Lower lobe of right lung (tissue), 2 donors: ENCODE measurements at regions not wholly inside any gene's neighbourhood (a gene's known extent, or its start where the extent isn't known, plus 50 kb on each side); places are given as distances from the start of the nearest gene placed in this dataset.

ENCODE experiments used
- ATAC-seq, 2 donors: fragments of 200-7000 bp; cut with Tn5 transposase; one replicate each; pipeline ENCODE4 v1.9.1; 2020 to 2022; ENCODE audit warnings: mild to moderate bottlenecking in 2 of 2, moderate library complexity in 2 of 2
- DNase-seq: peaks from one replicate; pipeline ENCODE4 v3.0.0-alpha.2; 2020
- H3K27ac ChIP-seq: fragments of 200-600 bp; one replicate; pipeline ENCODE4 v1.8.0; 2022
- H3K27me3 ChIP-seq: fragments of 200-600 bp; one replicate; pipeline ENCODE4 v1.8.0; 2022; ENCODE audit warnings: low read depth
- H3K36me3 ChIP-seq: fragments of 200-600 bp; one replicate; pipeline ENCODE4 v1.8.0; 2022; ENCODE audit warnings: mild to moderate bottlenecking
- H3K4me1 ChIP-seq: fragments of 200-600 bp; one replicate; pipeline ENCODE4 v1.8.0; 2022
- H3K4me3 ChIP-seq: fragments of 200-600 bp; one replicate; pipeline ENCODE4 v1.8.0; 2022; ENCODE audit warnings: mild to moderate bottlenecking
- H3K9me3 ChIP-seq: fragments of 200-600 bp; one replicate; pipeline ENCODE4 v1.8.0; 2022
- intact Hi-C: fragments of 100-400 bp; cut with DNase I; formaldehyde crosslinking; loops from one replicate; pipeline ENCODE4 v1.11.0; 2022
- TF ChIP-seq, protein P1 (sequence below): fragments of 200-600 bp; IDR thresholded peaks from one replicate; pipeline ENCODE4 v1.8.0; 2022; ENCODE audit warnings: antibody characterized with exemption, mild to moderate bottlenecking
- donor health status: DM: no; HTN: yes; CAD: no; lungs with severe emphysema.

DNA sequence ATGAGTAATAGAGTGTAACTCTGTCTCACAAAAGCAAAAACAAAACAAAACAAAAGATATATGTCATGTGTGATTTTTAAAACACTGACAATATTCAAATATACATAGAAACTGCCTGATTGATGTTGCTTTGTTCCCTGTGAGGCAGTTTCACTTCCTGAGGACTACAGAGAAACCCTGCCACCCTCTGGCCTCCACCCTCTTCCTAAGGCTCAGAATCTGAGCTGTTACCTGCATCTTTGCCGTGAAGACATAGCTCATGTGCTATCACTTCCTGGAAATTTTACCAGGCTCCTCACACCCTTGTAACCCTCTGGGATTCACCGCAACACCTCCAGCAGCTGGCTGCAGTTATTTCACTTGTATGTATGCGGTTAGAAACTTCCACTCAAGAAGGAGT, 831.0 kb downstream of the NLGN4Y start:
- Histone ChIP-seq H3K4me1 (no peaks in the 10 kb centered on the region), H3K27ac (no peak overlapping the region), H3K4me3 (no peak overlapping the region), H3K9me3 (no peaks in the 10 kb centered on the region), H3K36me3 (no peaks in the 10 kb centered on the region), H3K27me3 (no peaks in the 10 kb centered on the region)
- TF ChIP-seq, protein P1, sequence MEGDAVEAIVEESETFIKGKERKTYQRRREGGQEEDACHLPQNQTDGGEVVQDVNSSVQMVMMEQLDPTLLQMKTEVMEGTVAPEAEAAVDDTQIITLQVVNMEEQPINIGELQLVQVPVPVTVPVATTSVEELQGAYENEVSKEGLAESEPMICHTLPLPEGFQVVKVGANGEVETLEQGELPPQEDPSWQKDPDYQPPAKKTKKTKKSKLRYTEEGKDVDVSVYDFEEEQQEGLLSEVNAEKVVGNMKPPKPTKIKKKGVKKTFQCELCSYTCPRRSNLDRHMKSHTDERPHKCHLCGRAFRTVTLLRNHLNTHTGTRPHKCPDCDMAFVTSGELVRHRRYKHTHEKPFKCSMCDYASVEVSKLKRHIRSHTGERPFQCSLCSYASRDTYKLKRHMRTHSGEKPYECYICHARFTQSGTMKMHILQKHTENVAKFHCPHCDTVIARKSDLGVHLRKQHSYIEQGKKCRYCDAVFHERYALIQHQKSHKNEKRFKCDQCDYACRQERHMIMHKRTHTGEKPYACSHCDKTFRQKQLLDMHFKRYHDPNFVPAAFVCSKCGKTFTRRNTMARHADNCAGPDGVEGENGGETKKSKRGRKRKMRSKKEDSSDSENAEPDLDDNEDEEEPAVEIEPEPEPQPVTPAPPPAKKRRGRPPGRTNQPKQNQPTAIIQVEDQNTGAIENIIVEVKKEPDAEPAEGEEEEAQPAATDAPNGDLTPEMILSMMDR = no peak
- intact Hi-C loops = no loop called here
- no peak for ATAC-seq
- no peak for DNase-seq

DNA sequence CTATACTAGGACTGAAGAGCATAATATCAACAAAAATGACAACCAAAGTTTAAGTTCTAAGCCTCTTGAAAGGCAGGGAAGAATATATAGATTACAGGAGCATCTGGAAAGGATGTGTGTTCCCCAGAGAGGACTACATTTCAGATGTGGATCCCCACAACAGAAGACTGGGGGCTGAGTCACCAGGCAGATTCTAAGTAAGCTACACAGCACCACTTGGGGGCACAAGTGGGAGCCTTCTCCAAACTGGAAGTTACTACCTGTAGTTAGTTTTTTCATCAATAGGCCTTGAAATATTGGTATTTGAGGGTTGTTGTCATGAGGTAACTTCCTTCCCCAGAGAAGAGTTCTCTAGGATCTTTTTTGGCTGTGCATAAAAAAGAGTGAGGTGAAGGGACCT, 836.1 kb downstream of the NLGN4Y start:
- TF ChIP-seq, protein P1 = no peak
- no peaks in the 10 kb centered on the region for H3K9me3 ChIP-seq
- no peaks in the 10 kb centered on the region for H3K4me1 ChIP-seq
- no peaks in the 10 kb centered on the region for H3K36me3 ChIP-seq
- ATAC-seq = no peak
- no peak for DNase-seq
- intact Hi-C loops = no loop called here
- no peaks in the 10 kb centered on the region for H3K27me3 ChIP-seq
- no peak overlapping the region for H3K4me3 ChIP-seq
- H3K27ac ChIP-seq = no peak overlapping the region

DNA sequence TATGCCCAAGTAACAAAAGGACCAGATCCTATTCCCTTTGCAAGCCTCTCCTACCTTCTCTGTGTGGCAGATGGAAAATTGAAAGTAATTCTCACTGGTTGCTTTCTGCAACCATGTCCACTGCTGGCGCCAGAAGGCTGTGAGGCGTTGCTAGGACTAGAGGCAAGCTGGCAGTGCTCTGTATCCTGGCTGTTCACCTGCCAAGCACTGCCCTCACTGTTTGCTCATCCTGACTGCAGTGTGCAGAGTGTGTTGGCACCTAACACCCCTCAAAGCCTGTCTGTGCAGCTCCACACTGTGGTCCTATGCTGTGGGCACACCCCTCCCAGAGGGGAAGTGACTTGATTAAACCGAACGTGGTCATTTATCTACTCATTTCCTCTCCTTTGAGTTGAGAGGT, 840.7 kb downstream of the NLGN4Y start:
- TF ChIP-seq, protein P1 = no peak
- H3K36me3 ChIP-seq = no peaks in the 10 kb centered on the region
- H3K9me3 ChIP-seq = no peaks in the 10 kb centered on the region
- H3K4me3 ChIP-seq = no peak overlapping the region
- no peaks in the 10 kb centered on the region for H3K27me3 ChIP-seq
- ATAC-seq (no peak), DNase-seq (no peak)
- no peak overlapping the region for H3K27ac ChIP-seq
- no peaks in the 10 kb centered on the region for H3K4me1 ChIP-seq
- intact Hi-C loops = no loop called here

DNA sequence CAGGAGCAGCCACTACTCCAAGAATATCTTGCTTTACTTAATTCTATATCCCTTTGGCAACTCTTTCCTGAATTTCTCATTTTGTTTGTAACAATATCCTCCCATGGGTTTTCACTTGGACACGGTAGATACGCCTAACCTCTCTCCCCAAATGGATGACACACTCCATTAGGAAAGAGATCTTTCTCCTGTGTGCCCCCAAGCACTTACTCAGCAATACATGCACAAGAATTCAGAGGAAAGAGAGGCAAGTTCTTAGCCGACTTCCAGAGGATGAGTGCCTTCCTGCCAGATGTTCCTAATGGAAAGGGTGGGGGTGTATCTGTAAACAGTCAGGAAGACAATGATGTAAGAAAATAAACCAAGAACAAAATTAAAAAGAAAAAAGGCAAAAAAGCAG, 844.5 kb downstream of the NLGN4Y start:
- Histone ChIP-seq H3K27ac (no peak overlapping the region), H3K27me3 (no peaks in the 10 kb centered on the region), H3K4me1 (no peaks in the 10 kb centered on the region), H3K4me3 (no peak overlapping the region), H3K36me3 (no peaks in the 10 kb centered on the region), H3K9me3 (no peaks in the 10 kb centered on the region)
- DNase-seq = no peak
- no peak for ATAC-seq
- TF ChIP-seq, protein P1 = no peak
- intact Hi-C loops = no loop called here

- TF ChIP-seq, protein P1 = no peak
- no peak for DNase-seq
- intact Hi-C loops = no loop called here
Measured at GRCh38 chrY:15385178-15385577, 860.8 kb downstream of the NLGN4Y start.

More at GRCh38 chrY:15385178-15385577, 860.8 kb downstream of the NLGN4Y start:
- no peak for ATAC-seq
- H3K27me3 ChIP-seq = no peaks in the 10 kb centered on the region
- no peak overlapping the region for H3K4me3 ChIP-seq
- no peak overlapping the region for H3K27ac ChIP-seq
- no peaks in the 10 kb centered on the region for H3K4me1 ChIP-seq
- no peaks in the 10 kb centered on the region for H3K36me3 ChIP-seq
- no peaks in the 10 kb centered on the region for H3K9me3 ChIP-seq
